Esophagus (tissue), 2 donors: ENCODE measurements at regions not wholly inside any gene's neighbourhood (a gene's known extent, or its start where the extent isn't known, plus 50 kb on each side); places are given as distances from the start of the nearest gene placed in this dataset.

Source experiments
- H3K27ac ChIP-seq, 2 donors: one replicate each; pipeline ENCODE4 v1.5.1; 2013; ENCODE audit warnings: low read depth in 2 of 2, mild to moderate bottlenecking in 2 of 2, inconsistent platforms in 1 of 2, low read length in 1 of 2, moderate library complexity in 1 of 2
- H3K27me3 ChIP-seq, 2 donors: one replicate each; pipeline ENCODE4 v1.6.1; 2013; ENCODE audit warnings: low read length in 2 of 2, control low read depth in 1 of 2, mild to moderate bottlenecking in 1 of 2; ENCODE audit not compliant: insufficient read depth in 2 of 2, control insufficient read depth in 1 of 2
- H3K36me3 ChIP-seq, 2 donors: one replicate each; pipeline ENCODE4 v1.6.1; 2013; ENCODE audit warnings: low read length in 1 of 2; ENCODE audit not compliant: control insufficient read depth in 2 of 2, insufficient read depth in 2 of 2
- H3K4me1 ChIP-seq, 2 donors: one replicate each; pipeline ENCODE4 v1.6.1; 2013; ENCODE audit warnings: low read length in 1 of 2; ENCODE audit not compliant: control insufficient read depth in 2 of 2, insufficient read depth in 2 of 2
- H3K4me3 ChIP-seq, 2 donors: one replicate each; pipeline ENCODE4 v1.5.1; 2013; ENCODE audit warnings: low read length in 2 of 2, mild to moderate bottlenecking in 2 of 2, low read depth in 1 of 2, moderate library complexity in 1 of 2
- H3K9me3 ChIP-seq, 2 donors: one replicate each; pipeline ENCODE4 v1.6.1; 2013; ENCODE audit warnings: mild to moderate bottlenecking in 2 of 2, low read depth in 1 of 2, low read length in 1 of 2, moderate library complexity in 1 of 2; ENCODE audit not compliant: control insufficient read depth in 2 of 2, insufficient read depth in 1 of 2
- WGBS, 2 donors: extraction: QIAGEN DNeasy Blood & Tissue Kit; methylation state at CpG; one replicate each; pipeline ENCODE4 v1.1.7; 2013; 5-methylcytosine and 5-hydroxymethylcytosine counted together
- donor health status: healthy with polysubstance abuse.
- donor health status: Bipolar disorder and iron deficiency.

GRCh38 chr11:19648321-19648720 is 64.3 kb upstream of the NAV2 start:
- Histone ChIP-seq H3K36me3 (no peaks in the 10 kb centered on the region), H3K27ac (no peak overlapping the region), H3K27me3 (no peaks in the 10 kb centered on the region), H3K4me3 (no peak overlapping the region), H3K4me1 (no peaks in the 10 kb centered on the region), H3K9me3 (no peaks in the 10 kb centered on the region)
- 83 to 85% methylated on average over 3 of the region's 3 CpGs for WGBS, 2 donors

- no peaks in the 10 kb centered on the region for H3K9me3 ChIP-seq
- H3K27me3 ChIP-seq, result no peaks in the 10 kb centered on the region
- H3K4me1 ChIP-seq, result peaks cover 0 to under 1% of the 10 kb centered on the region in 2 donors
- H3K27ac ChIP-seq, result no peak overlapping the region
- WGBS, 2 donors, result 85 to 88% methylated on average over 3 of the region's 3 CpGs
- H3K4me3 ChIP-seq, result no peak overlapping the region
- H3K36me3 ChIP-seq, result no peaks in the 10 kb centered on the region
Measured at GRCh38 chr11:19647816-19648215, 64.8 kb upstream of the NAV2 start.

- H3K36me3 ChIP-seq, result no peaks in the 10 kb centered on the region
- WGBS, 2 donors, result 72 to 83% methylated on average over 3 of the region's 3 CpGs
- peaks cover 0 to 5% of the 10 kb centered on the region in 2 donors for H3K4me1 ChIP-seq
- no peaks in the 10 kb centered on the region for H3K9me3 ChIP-seq
- H3K4me3 ChIP-seq, result no peak overlapping the region
- H3K27ac ChIP-seq, result no peak overlapping the region
- no peaks in the 10 kb centered on the region for H3K27me3 ChIP-seq
Measured at GRCh38 chr11:19646921-19647320, 65.7 kb upstream of the NAV2 start.

GRCh38 chr11:19646308-19646707 is 66.3 kb upstream of the NAV2 start:
- 32 to 52% methylated on average over 1 of the region's 1 CpG for WGBS, 2 donors
- H3K27ac ChIP-seq, result no peak overlapping the region
- H3K36me3 ChIP-seq, result no peaks in the 10 kb centered on the region
- no peaks in the 10 kb centered on the region for H3K9me3 ChIP-seq
- H3K27me3 ChIP-seq, result no peaks in the 10 kb centered on the region
- peaks cover 0 to 5% of the 10 kb centered on the region in 2 donors for H3K4me1 ChIP-seq
- no peak overlapping the region for H3K4me3 ChIP-seq

GRCh38 chr11:19644316-19644715 is 68.3 kb upstream of the NAV2 start:
- H3K36me3 ChIP-seq, result no peaks in the 10 kb centered on the region
- H3K27me3 ChIP-seq, result no peaks in the 10 kb centered on the region
- peaks cover 0 to 5% of the 10 kb centered on the region in 2 donors for H3K4me1 ChIP-seq
- H3K4me3 ChIP-seq, result no peak overlapping the region
- 90 to 92% methylated on average over 4 of the region's 4 CpGs for WGBS, 2 donors
- H3K27ac ChIP-seq, result no peak overlapping the region
- no peaks in the 10 kb centered on the region for H3K9me3 ChIP-seq

- peak overlapping the region in 1 of 2 donors; percentile 7 for H3K27ac ChIP-seq
- 38 to 52% methylated on average over 6 of the region's 6 CpGs for WGBS, 2 donors
- no peaks in the 10 kb centered on the region for H3K27me3 ChIP-seq
- H3K9me3 ChIP-seq, result no peaks in the 10 kb centered on the region
- H3K4me1 ChIP-seq, result peaks cover 0 to 5% of the 10 kb centered on the region in 2 donors
- H3K36me3 ChIP-seq, result no peaks in the 10 kb centered on the region
- H3K4me3 ChIP-seq, result no peak overlapping the region
Measured at GRCh38 chr11:19642185-19643158, 70.2 kb upstream of the NAV2 start.

- H3K27me3 ChIP-seq, result no peaks in the 10 kb centered on the region
- no peaks in the 10 kb centered on the region for H3K9me3 ChIP-seq
- peaks cover 0 to 5% of the 10 kb centered on the region in 2 donors for H3K4me1 ChIP-seq
- H3K27ac ChIP-seq, result no peak overlapping the region
- H3K36me3 ChIP-seq, result no peaks in the 10 kb centered on the region
- WGBS, 2 donors, result 86 to 91% methylated on average over 6 of the region's 6 CpGs
- H3K4me3 ChIP-seq, result no peak overlapping the region
Measured at GRCh38 chr11:19639603-19640105, 73.0 kb upstream of the NAV2 start.

GRCh38 chr11:19635332-19635731 is 77.3 kb upstream of the NAV2 start:
- Histone ChIP-seq H3K36me3 (no peaks in the 10 kb centered on the region), H3K27me3 (no peaks in the 10 kb centered on the region), H3K4me1 (no peaks in the 10 kb centered on the region), H3K27ac (no peak overlapping the region), H3K4me3 (no peak overlapping the region), H3K9me3 (no peaks in the 10 kb centered on the region)
- 87 to 90% methylated on average over 3 of the region's 3 CpGs for WGBS, 2 donors

- Histone ChIP-seq H3K4me1 (peaks cover 0 to under 1% of the 10 kb centered on the region in 2 donors), H3K9me3 (no peaks in the 10 kb centered on the region), H3K27me3 (no peaks in the 10 kb centered on the region), H3K4me3 (no peak overlapping the region), H3K27ac (no peak overlapping the region), H3K36me3 (no peaks in the 10 kb centered on the region)
- 75 to 85% methylated on average over 7 of the region's 7 CpGs for WGBS, 2 donors
Measured at GRCh38 chr11:19633276-19633675, 79.4 kb upstream of the NAV2 start.

- H3K4me3 ChIP-seq, result no peak overlapping the region
- H3K27me3 ChIP-seq, result no peaks in the 10 kb centered on the region
- H3K36me3 ChIP-seq, result no peaks in the 10 kb centered on the region
- H3K27ac ChIP-seq, result no peak overlapping the region
- 43 to 48% methylated on average over 3 of the region's 3 CpGs for WGBS, 2 donors
- peaks cover 0 to 5% of the 10 kb centered on the region in 2 donors for H3K4me1 ChIP-seq
- peaks cover 0 to 2% of the 10 kb centered on the region in 2 donors for H3K9me3 ChIP-seq
Measured at GRCh38 chr11:19632499-19632834, 80.2 kb upstream of the NAV2 start.
